Epithelial cell of proximal tubule (primary cell): ENCODE measurements at regions not wholly inside any gene's neighbourhood (a gene's known extent, or its start where the extent isn't known, plus 50 kb on each side); places are given as distances from the start of the nearest gene placed in this dataset.

Experiments
- DNase-seq: peaks from one replicate; pipeline ENCODE4 v3.0.0-alpha.2; 2011; ENCODE audit warnings: low read depth
- H3K4me3 ChIP-seq: 2 replicates; pipeline ENCODE4 v1.5.1; 2011; ENCODE audit warnings: low read depth, mild to moderate bottlenecking, low read length
- CTCF ChIP-seq: conservative IDR thresholded peaks from 2 replicates; pipeline ENCODE4 v1.5.1; 2012; ENCODE audit warnings: low read depth, mild to moderate bottlenecking, low read length

- no peak for TF ChIP-seq CTCF
- no peak overlapping the region for H3K4me3 ChIP-seq
- DNase-seq: no peak
Observed at GRCh38 chr16:60031740-60032139, 1297.6 kb upstream of the GOT2 start.

GRCh38 chr16:60027351-60027750 lies 1293.2 kb upstream of the GOT2 start:
- no peak for DNase-seq
- TF ChIP-seq CTCF: no peak

GRCh38 chr16:60013076-60013475 lies 1279.0 kb upstream of the GOT2 start:
- DNase-seq: no peak
- TF ChIP-seq CTCF: no peak
- H3K4me3 ChIP-seq: no peak overlapping the region

More at GRCh38 chr16:60027351-60027750, 1293.2 kb upstream of the GOT2 start:
- H3K4me3 ChIP-seq: no peak overlapping the region

- no peak for DNase-seq
- H3K4me3 ChIP-seq: no peak overlapping the region
- TF ChIP-seq CTCF: no peak
Observed at GRCh38 chr16:60001523-60001922, 1267.4 kb upstream of the GOT2 start.

- TF ChIP-seq CTCF: no peak
- no peak overlapping the region for H3K4me3 ChIP-seq
- DNase-seq: no peak
Observed at GRCh38 chr16:59997706-59998105, 1263.6 kb upstream of the GOT2 start.

- no peak for TF ChIP-seq CTCF
- DNase-seq: no peak
- no peak overlapping the region for H3K4me3 ChIP-seq
Observed at GRCh38 chr16:59993101-59993500, 1259.0 kb upstream of the GOT2 start.

GRCh38 chr16:59991171-59991570 lies 1257.1 kb upstream of the GOT2 start:
- H3K4me3 ChIP-seq: no peak overlapping the region
- no peak for TF ChIP-seq CTCF
- no peak for DNase-seq
